NCI-H2029 (cell line): ENCODE measurements at regions not wholly inside any gene's neighbourhood (a gene's known extent, or its start where the extent isn't known, plus 50 kb on each side); places are given as distances from the start of the nearest gene placed in this dataset.
"Not testable (repeated sequence)": the region's sequence is repeated elsewhere in the genome, so short reads cannot be mapped to it uniquely, and the experiment has no call there.

Source experiments
- DNase-seq: peaks from one replicate; lab custom pipeline; 2025; lab: John Stamatoyannopoulos, UW

- DNase-seq: no peak
Observed at GRCh38 chr2:43070676-43071502, 155.5 kb downstream of the ZFP36L2 start.

GRCh38 chr2:43070030-43070429, 156.4 kb downstream of the ZFP36L2 start:
- peak; percentile 43 for DNase-seq

GRCh38 chr2:43068631-43069517, 157.5 kb downstream of the ZFP36L2 start:
- no peak for DNase-seq

GRCh38 chr2:43068041-43068533, 158.3 kb downstream of the ZFP36L2 start:
- DNase-seq: no peak

GRCh38 chr2:43067254-43068040, 159.0 kb downstream of the ZFP36L2 start:
- no peak for DNase-seq

GRCh38 chr2:43066541-43067253, 159.7 kb downstream of the ZFP36L2 start:
- not testable (repeated sequence) for DNase-seq

GRCh38 chr2:43065871-43066270, 160.5 kb downstream of the ZFP36L2 start:
- DNase-seq: no peak

- DNase-seq: no peak
Observed at GRCh38 chr2:43065036-43065435, 161.4 kb downstream of the ZFP36L2 start.

GRCh38 chr2:43063096-43063495, 163.3 kb downstream of the ZFP36L2 start:
- DNase-seq: not testable (repeated sequence)

GRCh38 chr2:43062058-43062457, 164.3 kb downstream of the ZFP36L2 start:
- DNase-seq: no peak

- no peak for DNase-seq
Observed at GRCh38 chr2:43060390-43061016, 165.9 kb downstream of the ZFP36L2 start.

- DNase-seq: peak; percentile 95
Observed at GRCh38 chr2:43059183-43059897, 167.1 kb downstream of the ZFP36L2 start.

- DNase-seq: no peak
Observed at GRCh38 chr2:43058726-43059110, 167.7 kb downstream of the ZFP36L2 start.

- no peak for DNase-seq
Observed at GRCh38 chr2:43057742-43058725, 168.4 kb downstream of the ZFP36L2 start.

- DNase-seq: peak; percentile 13
Observed at GRCh38 chr2:43057026-43057741, 169.2 kb downstream of the ZFP36L2 start.

- no peak for DNase-seq
Observed at GRCh38 chr2:43055985-43056384, 170.4 kb downstream of the ZFP36L2 start.

- DNase-seq: no peak
Observed at GRCh38 chr2:43055086-43055912, 171.1 kb downstream of the ZFP36L2 start.
